ENCODE measurements at regions not wholly inside any gene's neighbourhood (a gene's known extent, or its start where the extent isn't known, plus 50 kb on each side); places are given as distances from the start of the nearest gene placed in this dataset.

GRCh38 chr6:164037171-164037870 is 622.8 kb downstream of the QKI start:
- DNase-seq (ENCODE audit: low read depth), result peak; percentile 63

GRCh38 chr6:164035900-164036485 is 621.5 kb downstream of the QKI start:
- DNase-seq (ENCODE audit: low read depth), result no peak

- no peak for DNase-seq (ENCODE audit: low read depth)
Measured at GRCh38 chr6:164034602-164035140, 620.2 kb downstream of the QKI start.

GRCh38 chr6:164025180-164025579 is 610.7 kb downstream of the QKI start:
- DNase-seq (ENCODE audit: low read depth), result no peak

- no peak for DNase-seq (ENCODE audit: low read depth)
Measured at GRCh38 chr6:164023535-164023934, 609.0 kb downstream of the QKI start.

- DNase-seq (ENCODE audit: low read depth), result no peak
Measured at GRCh38 chr6:164022632-164023031, 608.1 kb downstream of the QKI start.

GRCh38 chr6:164021589-164022250 is 607.2 kb downstream of the QKI start:
- no peak for DNase-seq (ENCODE audit: low read depth)

- no peak for DNase-seq (ENCODE audit: low read depth)
Measured at GRCh38 chr6:164020142-164020541, 605.6 kb downstream of the QKI start.

- DNase-seq (ENCODE audit: low read depth), result no peak
Measured at GRCh38 chr6:164018133-164018532, 603.6 kb downstream of the QKI start.

GRCh38 chr6:164016056-164016455 is 601.5 kb downstream of the QKI start:
- DNase-seq (ENCODE audit: low read depth), result no peak

- no peak for DNase-seq (ENCODE audit: low read depth)
Measured at GRCh38 chr6:164015088-164015484, 600.6 kb downstream of the QKI start.

GRCh38 chr6:164014346-164015087 is 600.0 kb downstream of the QKI start:
- DNase-seq (ENCODE audit: low read depth), result no peak

- DNase-seq (ENCODE audit: low read depth), result no peak
Measured at GRCh38 chr6:164013480-164014208, 599.1 kb downstream of the QKI start.

GRCh38 chr6:164011321-164011720 is 596.8 kb downstream of the QKI start:
- no peak for DNase-seq (ENCODE audit: low read depth)

GRCh38 chr6:164010441-164011103 is 596.1 kb downstream of the QKI start:
- DNase-seq (ENCODE audit: low read depth), result no peak

- DNase-seq (ENCODE audit: low read depth), result no peak
Measured at GRCh38 chr6:164008902-164009301, 594.4 kb downstream of the QKI start.

GRCh38 chr6:164007881-164008280 is 593.4 kb downstream of the QKI start:
- DNase-seq (ENCODE audit: low read depth), result peak; percentile 33

GRCh38 chr6:164006459-164006858 is 591.9 kb downstream of the QKI start:
- DNase-seq (ENCODE audit: low read depth), result no peak

- DNase-seq (ENCODE audit: low read depth), result no peak
Measured at GRCh38 chr6:164005004-164005711, 590.6 kb downstream of the QKI start.

GRCh38 chr6:164000276-164000675 is 585.8 kb downstream of the QKI start:
- no peak for DNase-seq (ENCODE audit: low read depth)

All from Daoy (cell line).